Naive thymus-derived CD8-positive, alpha-beta T cell (primary cell): ENCODE measurements at regions not wholly inside any gene's neighbourhood (a gene's known extent, or its start where the extent isn't known, plus 50 kb on each side); places are given as distances from the start of the nearest gene placed in this dataset.

Experiments
- ATAC-seq, 2 donors: fragments of 150-1000 bp; cut with Tn5 transposase in 1 of 2; sonication (Bioruptor Pico), chemical (Tn5 transposase) in 1 of 2; 1 replicate in 1 of 2; 2 replicates in 1 of 2; pipeline ENCODE4 v1.10.0; 2021; ENCODE audit warnings: mild to moderate bottlenecking in 2 of 2, moderate library complexity in 2 of 2
- POLR2A ChIA-PET: fragments of 350-600 bp; sonication (Branson Sonifier 250); formaldehyde crosslinking; loops from one replicate; lab custom pipeline; 2021; ENCODE audit warnings: antibody characterized with exemption; lab: Charles Lee
- DNase-seq, 10 donors: peaks; one replicate each; pipeline versions ENCODE4 v3.0.0 to v3.0.0-alpha.2; 2020 to 2022
- H3K27ac Mint-ChIP-seq, 10 donors: one replicate each; pipeline ENCODE4 v1.8.0; 2020 to 2022; ENCODE audit warnings: mild to moderate bottlenecking in 10 of 10, mixed read lengths in 10 of 10, moderate library complexity in 4 of 10, inconsistent platforms in 1 of 10
- H3K27me3 Mint-ChIP-seq, 5 donors: one replicate each; pipeline ENCODE4 v1.8.0; 2021 to 2022; ENCODE audit warnings: mixed read lengths in 5 of 5
- H3K36me3 Mint-ChIP-seq, 3 donors: one replicate each; pipeline ENCODE4 v1.8.0; 2020 to 2022; ENCODE audit warnings: mixed read lengths in 3 of 3, mild to moderate bottlenecking in 2 of 3, inconsistent platforms in 1 of 3
- H3K4me1 Mint-ChIP-seq, 4 donors: one replicate each; pipeline ENCODE4 v1.8.0; 2021 to 2022; ENCODE audit warnings: mixed read lengths in 4 of 4
- H3K4me3 Mint-ChIP-seq, 10 donors: one replicate each; pipeline ENCODE4 v1.8.0; 2020 to 2022; ENCODE audit warnings: mild to moderate bottlenecking in 10 of 10, mixed read lengths in 10 of 10, moderate library complexity in 6 of 10, inconsistent platforms in 1 of 10
- H3K9me3 Mint-ChIP-seq, 9 donors: one replicate each; pipeline ENCODE4 v1.8.0; 2020 to 2022; ENCODE audit warnings: mixed read lengths in 9 of 9, mild to moderate bottlenecking in 3 of 9, inconsistent platforms in 1 of 9, moderate library complexity in 1 of 9

GRCh38 chr21:15193937-15194336 is 129.1 kb upstream of the NRIP1 start:
- H3K27ac Mint-ChIP-seq, result no peak overlapping the region
- POLR2A ChIA-PET, result no interaction called here
- no peak for ATAC-seq

GRCh38 chr21:15195104-15195503 is 130.3 kb upstream of the NRIP1 start:
- no peak for DNase-seq
- H3K4me1 Mint-ChIP-seq, result no peaks in the 10 kb centered on the region
- ATAC-seq, result no peak
- H3K4me3 Mint-ChIP-seq, result no peak overlapping the region
- POLR2A ChIA-PET, result no interaction called here
- H3K27me3 Mint-ChIP-seq, result peaks cover 0 to 4% (median 1%) of the 10 kb centered on the region in 5 donors
- no peaks in the 10 kb centered on the region for H3K36me3 Mint-ChIP-seq
- no peaks in the 10 kb centered on the region for H3K9me3 Mint-ChIP-seq
- no peak overlapping the region for H3K27ac Mint-ChIP-seq

More at GRCh38 chr21:15193937-15194336, 129.1 kb upstream of the NRIP1 start:
- Mint-ChIP-seq H3K27me3 (peaks cover 0 to 4% (median 1%) of the 10 kb centered on the region in 5 donors), H3K4me1 (no peaks in the 10 kb centered on the region), H3K4me3 (no peak overlapping the region), H3K9me3 (no peaks in the 10 kb centered on the region), H3K36me3 (no peaks in the 10 kb centered on the region)
- no peak for DNase-seq

DNA sequence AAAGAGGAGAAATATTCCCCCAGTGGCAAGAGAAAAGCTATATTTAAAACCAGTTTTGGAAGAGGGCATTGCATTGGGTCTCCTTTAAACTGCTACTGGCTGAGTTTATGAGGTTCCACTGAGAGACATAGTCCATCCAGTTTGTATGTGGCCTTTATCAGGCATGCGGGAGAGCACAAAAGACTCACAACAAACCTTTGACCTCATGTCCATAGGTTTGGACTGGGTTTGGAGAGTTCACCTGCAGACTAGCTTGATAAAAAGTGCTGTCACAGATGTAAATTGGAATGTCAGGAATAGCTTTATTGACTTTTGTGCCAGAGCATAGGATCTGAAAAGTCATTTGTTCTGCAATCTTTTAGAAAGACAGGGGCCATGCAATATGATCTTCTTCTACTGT is 131.0 kb upstream of the NRIP1 start:
- no peak for ATAC-seq
- no peak overlapping the region for H3K27ac Mint-ChIP-seq
- no peak for DNase-seq
- POLR2A ChIA-PET, result no interaction called here
- no peaks in the 10 kb centered on the region for H3K9me3 Mint-ChIP-seq
- H3K4me3 Mint-ChIP-seq, result no peak overlapping the region
- H3K27me3 Mint-ChIP-seq, result peaks cover 0 to 4% (median 0%) of the 10 kb centered on the region in 5 donors
- no peaks in the 10 kb centered on the region for H3K4me1 Mint-ChIP-seq
- H3K36me3 Mint-ChIP-seq, result no peaks in the 10 kb centered on the region

GRCh38 chr21:15197696-15198095 is 132.9 kb upstream of the NRIP1 start:
- DNase-seq (no peak), ATAC-seq (no peak)
- Mint-ChIP-seq H3K36me3 (no peaks in the 10 kb centered on the region), H3K27ac (no peak overlapping the region), H3K27me3 (peaks cover 0 to 2% (median 0%) of the 10 kb centered on the region in 5 donors), H3K4me1 (no peaks in the 10 kb centered on the region), H3K9me3 (no peaks in the 10 kb centered on the region), H3K4me3 (no peak overlapping the region)
- POLR2A ChIA-PET, result no interaction called here

- no peaks in the 10 kb centered on the region for H3K9me3 Mint-ChIP-seq
- no peak overlapping the region for H3K4me3 Mint-ChIP-seq
- H3K27me3 Mint-ChIP-seq, result peaks cover 0 to under 1% (median 0%) of the 10 kb centered on the region in 5 donors
- POLR2A ChIA-PET, result no interaction called here
- no peaks in the 10 kb centered on the region for H3K36me3 Mint-ChIP-seq
- H3K4me1 Mint-ChIP-seq, result no peaks in the 10 kb centered on the region
- ATAC-seq (no peak), DNase-seq (no peak)
- no peak overlapping the region for H3K27ac Mint-ChIP-seq
Observed at GRCh38 chr21:15199414-15200383, 134.9 kb upstream of the NRIP1 start.

GRCh38 chr21:15203740-15204139 is 138.9 kb upstream of the NRIP1 start:
- no peak for DNase-seq
- H3K27ac Mint-ChIP-seq, result no peak overlapping the region
- peaks cover 0 to 2% (median 0%) of the 10 kb centered on the region in 3 donors for H3K36me3 Mint-ChIP-seq
- H3K4me1 Mint-ChIP-seq, result peaks cover 0 to 11% (median 0%) of the 10 kb centered on the region in 4 donors
- no peak for ATAC-seq
- peaks cover 4 to 22% (median 9%) of the 10 kb centered on the region in 5 donors for H3K27me3 Mint-ChIP-seq
- no peak overlapping the region for H3K4me3 Mint-ChIP-seq
- H3K9me3 Mint-ChIP-seq, result no peaks in the 10 kb centered on the region
- POLR2A ChIA-PET, result no interaction called here

DNA sequence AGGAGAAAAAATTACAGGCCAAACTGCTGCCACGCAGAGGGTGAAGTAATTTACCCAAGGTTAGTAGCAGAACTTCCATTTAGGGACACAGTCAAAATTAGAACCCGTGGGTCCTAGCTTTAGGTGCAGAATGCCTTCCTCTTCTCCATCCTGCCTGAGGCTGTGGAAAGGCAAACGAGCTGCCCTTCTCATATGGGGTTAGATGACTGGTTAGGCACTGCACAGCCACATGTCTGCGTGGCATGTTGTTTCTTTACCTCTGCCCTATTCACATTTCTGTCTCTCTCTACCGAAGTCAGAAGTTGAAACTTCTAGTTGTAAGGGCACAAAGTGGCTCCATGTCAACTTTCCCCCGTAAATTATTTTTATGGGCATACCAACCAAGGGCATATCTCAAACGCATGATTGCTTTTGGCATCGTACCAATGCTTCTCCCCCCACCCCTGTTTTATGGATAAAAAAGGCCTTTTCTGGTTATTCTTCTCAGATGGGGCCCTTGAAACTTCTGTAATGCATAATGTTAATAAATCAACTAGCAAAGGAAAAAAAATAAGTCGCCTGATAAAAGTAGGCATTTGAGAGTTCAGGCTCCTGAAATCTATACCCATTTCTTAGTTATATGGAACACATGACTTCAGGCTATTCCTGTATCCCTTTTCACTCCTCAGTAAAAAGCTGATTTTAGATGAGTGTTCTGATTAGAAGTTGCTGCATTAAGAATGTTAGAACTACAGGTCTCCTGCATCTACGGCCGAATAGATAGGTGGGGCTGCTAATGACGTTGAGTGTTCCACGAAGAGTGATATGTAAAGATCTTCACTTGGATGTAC is 139.6 kb upstream of the NRIP1 start:
- no peak overlapping the region for H3K4me3 Mint-ChIP-seq
- no peaks in the 10 kb centered on the region for H3K9me3 Mint-ChIP-seq
- POLR2A ChIA-PET, result no interaction called here
- DNase-seq, result no peak
- no peak overlapping the region for H3K27ac Mint-ChIP-seq
- no peak for ATAC-seq
- peaks cover 0 to 11% (median 0%) of the 10 kb centered on the region in 4 donors for H3K4me1 Mint-ChIP-seq
- H3K36me3 Mint-ChIP-seq, result peaks cover 0 to 2% (median 0%) of the 10 kb centered on the region in 3 donors
- H3K27me3 Mint-ChIP-seq, result peaks cover 4 to 22% (median 9%) of the 10 kb centered on the region in 5 donors

GRCh38 chr21:15204970-15205286 is 140.1 kb upstream of the NRIP1 start:
- POLR2A ChIA-PET, result no interaction called here
- H3K9me3 Mint-ChIP-seq, result no peaks in the 10 kb centered on the region
- no peak for ATAC-seq

GRCh38 chr21:15206514-15206913 is 141.7 kb upstream of the NRIP1 start:
- Mint-ChIP-seq H3K4me1 (peaks cover 0 to 20% (median 0%) of the 10 kb centered on the region in 4 donors), H3K9me3 (no peaks in the 10 kb centered on the region)
- DNase-seq, result no peak

More at GRCh38 chr21:15204970-15205286, 140.1 kb upstream of the NRIP1 start:
- Mint-ChIP-seq H3K27me3 (peaks cover 4 to 22% (median 9%) of the 10 kb centered on the region in 5 donors), H3K4me3 (no peak overlapping the region), H3K27ac (no peak overlapping the region), H3K4me1 (peaks cover 0 to 11% (median 0%) of the 10 kb centered on the region in 4 donors), H3K36me3 (peaks cover 0 to 2% (median 0%) of the 10 kb centered on the region in 3 donors)
- no peak for DNase-seq

GRCh38 chr21:15207231-15207630 is 142.4 kb upstream of the NRIP1 start:
- H3K4me3 Mint-ChIP-seq, result no peak overlapping the region
- DNase-seq, result no peak
- H3K9me3 Mint-ChIP-seq, result no peaks in the 10 kb centered on the region
- H3K4me1 Mint-ChIP-seq, result peaks cover 0 to 24% (median 0%) of the 10 kb centered on the region in 4 donors
- ATAC-seq, result no peak
- peaks cover 4 to 22% (median 13%) of the 10 kb centered on the region in 5 donors for H3K27me3 Mint-ChIP-seq
- H3K27ac Mint-ChIP-seq, result no peak overlapping the region
- H3K36me3 Mint-ChIP-seq, result peaks cover 0 to 2% (median 0%) of the 10 kb centered on the region in 3 donors
- POLR2A ChIA-PET, result no interaction called here

More at GRCh38 chr21:15206514-15206913, 141.7 kb upstream of the NRIP1 start:
- POLR2A ChIA-PET, result no interaction called here
- no peak for ATAC-seq
- peaks cover 0 to 2% (median 0%) of the 10 kb centered on the region in 3 donors for H3K36me3 Mint-ChIP-seq
- H3K4me3 Mint-ChIP-seq, result no peak overlapping the region
- no peak overlapping the region for H3K27ac Mint-ChIP-seq
- H3K27me3 Mint-ChIP-seq, result peaks cover 4 to 22% (median 13%) of the 10 kb centered on the region in 5 donors

GRCh38 chr21:15207635-15208370 is 143.0 kb upstream of the NRIP1 start:
- POLR2A ChIA-PET, result no interaction called here
- Mint-ChIP-seq H3K27ac (peak overlapping the region in 1 of 10 donors; percentile 37), H3K36me3 (peaks cover 0 to 2% (median 0%) of the 10 kb centered on the region in 3 donors), H3K9me3 (no peaks in the 10 kb centered on the region), H3K4me1 (peaks cover 0 to 27% (median 0%) of the 10 kb centered on the region in 4 donors), H3K4me3 (no peak overlapping the region), H3K27me3 (peaks cover 4 to 22% (median 13%) of the 10 kb centered on the region in 5 donors)
- no peak for ATAC-seq
- no peak for DNase-seq

DNA sequence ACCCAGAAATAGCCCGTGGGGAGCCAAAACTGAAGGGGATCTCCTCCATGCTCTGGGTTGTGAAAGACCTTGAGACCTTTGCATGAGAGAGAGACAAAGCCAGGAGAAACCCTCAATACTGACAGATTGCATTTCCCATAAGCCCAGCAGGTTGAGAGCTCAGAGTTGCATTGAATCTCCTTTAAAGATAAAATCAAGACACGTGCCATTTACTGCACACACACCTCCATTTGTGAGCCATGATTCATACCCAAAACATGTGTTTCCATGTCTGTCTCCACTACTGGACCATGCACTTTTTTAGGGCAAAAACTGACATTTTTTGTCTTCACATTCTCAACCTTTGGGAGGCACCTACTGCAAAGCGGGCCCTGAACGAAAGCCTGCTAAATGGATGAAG is 144.0 kb upstream of the NRIP1 start:
- no peak overlapping the region for H3K4me3 Mint-ChIP-seq
- H3K27me3 Mint-ChIP-seq, result peaks cover 4 to 22% (median 13%) of the 10 kb centered on the region in 5 donors
- no peak for ATAC-seq
- H3K36me3 Mint-ChIP-seq, result peaks cover 0 to 2% (median 0%) of the 10 kb centered on the region in 3 donors
- POLR2A ChIA-PET, result no interaction called here
- DNase-seq, result no peak
- H3K4me1 Mint-ChIP-seq, result peaks cover 0 to 28% (median 0%) of the 10 kb centered on the region in 4 donors
- no peaks in the 10 kb centered on the region for H3K9me3 Mint-ChIP-seq
- H3K27ac Mint-ChIP-seq, result no peak overlapping the region
